Osteocyte (in vitro differentiated cells): ENCODE measurements at regions not wholly inside any gene's neighbourhood (a gene's known extent, or its start where the extent isn't known, plus 50 kb on each side); places are given as distances from the start of the nearest gene placed in this dataset.

Experiments
- DNase-seq: peaks from one replicate; pipeline ENCODE4 v3.0.0; 2021; ENCODE audit warnings: mixed read lengths; ENCODE audit not compliant: unreplicated experiment; ENCODE audit errors: extremely low spot score
- H3K27ac Mint-ChIP-seq: one replicate; pipeline ENCODE4 v1.8.0; 2021; ENCODE audit warnings: mild to moderate bottlenecking, mixed read lengths; ENCODE audit not compliant: unreplicated experiment
- H3K27me3 Mint-ChIP-seq: one replicate; pipeline ENCODE4 v1.8.0; 2021; ENCODE audit warnings: mixed read lengths; ENCODE audit not compliant: unreplicated experiment
- H3K36me3 Mint-ChIP-seq: one replicate; pipeline ENCODE4 v1.8.0; 2021; ENCODE audit warnings: mixed read lengths; ENCODE audit not compliant: unreplicated experiment
- H3K4me1 Mint-ChIP-seq: one replicate; pipeline ENCODE4 v1.8.0; 2021; ENCODE audit warnings: mixed read lengths; ENCODE audit not compliant: unreplicated experiment
- H3K4me3 Mint-ChIP-seq: one replicate; pipeline ENCODE4 v1.8.0; 2021; ENCODE audit warnings: mild to moderate bottlenecking, moderate library complexity, mixed read lengths; ENCODE audit not compliant: unreplicated experiment
- H3K9me3 Mint-ChIP-seq: one replicate; pipeline ENCODE4 v1.8.0; 2021; ENCODE audit warnings: mixed read lengths; ENCODE audit not compliant: unreplicated experiment
- CTCF ChIP-seq: fragments of 200-600 bp; sonication (generic); IDR thresholded peaks from 2 replicates; pipeline ENCODE4 v1.5.0; 2021; ENCODE audit warnings: antibody characterized with exemption, mild to moderate bottlenecking, moderate library complexity

GRCh38 chr7:45359250-45359649 lies 201.7 kb downstream of the RAMP3 start:
- no peak overlapping the region for H3K4me3 Mint-ChIP-seq
- no peak overlapping the region for H3K27ac Mint-ChIP-seq
- H3K27me3 Mint-ChIP-seq: peaks cover 20% of the 10 kb centered on the region
- H3K9me3 Mint-ChIP-seq: peaks cover 9% of the 10 kb centered on the region
- no peaks in the 10 kb centered on the region for H3K36me3 Mint-ChIP-seq
- TF ChIP-seq CTCF: no peak
- DNase-seq: no peak
- no peaks in the 10 kb centered on the region for H3K4me1 Mint-ChIP-seq

- Mint-ChIP-seq H3K36me3 (no peaks in the 10 kb centered on the region), H3K27me3 (peaks cover 15% of the 10 kb centered on the region), H3K27ac (no peak overlapping the region), H3K4me3 (no peak overlapping the region), H3K9me3 (peaks cover 9% of the 10 kb centered on the region), H3K4me1 (no peaks in the 10 kb centered on the region)
- no peak for TF ChIP-seq CTCF
- no peak for DNase-seq
These were observed 202.2 kb downstream of the RAMP3 start for GRCh38 chr7:45359776-45360175.

- DNase-seq: no peak
- H3K4me1 Mint-ChIP-seq: no peaks in the 10 kb centered on the region
- TF ChIP-seq CTCF: no peak
- peaks cover 3% of the 10 kb centered on the region for H3K27me3 Mint-ChIP-seq
- peaks cover 7% of the 10 kb centered on the region for H3K9me3 Mint-ChIP-seq
- no peak overlapping the region for H3K4me3 Mint-ChIP-seq
- no peak overlapping the region for H3K27ac Mint-ChIP-seq
- H3K36me3 Mint-ChIP-seq: no peaks in the 10 kb centered on the region
These were observed 206.1 kb downstream of the RAMP3 start for GRCh38 chr7:45363669-45364068.

- no peak for TF ChIP-seq CTCF
- no peak for DNase-seq
- Mint-ChIP-seq H3K4me1 (no peaks in the 10 kb centered on the region), H3K36me3 (no peaks in the 10 kb centered on the region), H3K27ac (no peak overlapping the region), H3K27me3 (peaks cover 5% of the 10 kb centered on the region), H3K9me3 (no peaks in the 10 kb centered on the region), H3K4me3 (no peak overlapping the region)
These were observed 207.8 kb downstream of the RAMP3 start for GRCh38 chr7:45365341-45365740.

GRCh38 chr7:45366475-45366874 lies 207.7 kb upstream of the ADCY1 start:
- H3K27me3 Mint-ChIP-seq: peaks cover 7% of the 10 kb centered on the region
- H3K4me1 Mint-ChIP-seq: no peaks in the 10 kb centered on the region
- H3K27ac Mint-ChIP-seq: no peak overlapping the region
- no peak overlapping the region for H3K4me3 Mint-ChIP-seq
- TF ChIP-seq CTCF: no peak
- no peaks in the 10 kb centered on the region for H3K36me3 Mint-ChIP-seq
- H3K9me3 Mint-ChIP-seq: no peaks in the 10 kb centered on the region
- DNase-seq: no peak
